Left lung (tissue), 4 donors: ENCODE measurements at regions not wholly inside any gene's neighbourhood (a gene's known extent, or its start where the extent isn't known, plus 50 kb on each side); places are given as distances from the start of the nearest gene placed in this dataset.

Experiments used
- ATAC-seq: fragments of 200-7000 bp; cut with Tn5 transposase; one replicate; pipeline ENCODE4 v1.9.1; 2020; ENCODE audit warnings: moderate library complexity
- DNase-seq, 4 donors: peaks; one replicate each; pipeline ENCODE4 v3.0.0-alpha.2; 2013 to 2020
- H3K27ac ChIP-seq, 2 donors: fragments of 200-600 bp; sonication (generic) in 1 of 2; one replicate each; pipeline versions ENCODE4 v1.5.0 to v1.8.0; 2020 to 2021
- H3K27me3 ChIP-seq, 2 donors: fragments of 200-600 bp; sonication (generic) in 1 of 2; one replicate each; pipeline versions ENCODE4 v1.5.0 to v1.8.0; 2020 to 2021
- H3K36me3 ChIP-seq, 2 donors: fragments of 200-600 bp; sonication (generic) in 1 of 2; one replicate each; pipeline versions ENCODE4 v1.5.0 to v1.8.0; 2020 to 2021
- H3K4me1 ChIP-seq, 2 donors: fragments of 200-600 bp; one replicate each; pipeline ENCODE4 v1.8.0; 2021
- H3K4me3 ChIP-seq, 2 donors: fragments of 200-600 bp; sonication (generic) in 1 of 2; one replicate each; pipeline versions ENCODE4 v1.5.0 to v1.8.0; 2020 to 2021; ENCODE audit warnings: mild to moderate bottlenecking in 1 of 2
- H3K9me3 ChIP-seq, 2 donors: fragments of 200-600 bp; sonication (generic) in 1 of 2; one replicate each; pipeline versions ENCODE4 v1.5.0 to v1.8.0; 2020 to 2021
- CTCF ChIP-seq, 2 donors: fragments of 200-600 bp; sonication (generic) in 1 of 2; IDR thresholded peaks; one replicate each; pipeline versions ENCODE4 v1.5.0 to v1.8.0; 2021; ENCODE audit warnings: antibody characterized with exemption in 2 of 2
- intact Hi-C, 2 donors: fragments of 100-400 bp; cut with DNase I; formaldehyde crosslinking; loops; one replicate each; pipeline versions ENCODE4 v1.11.2 to v1.14.2; 2022
- donor health status: DM: no; HTN: yes; CAD: no.
- donor health status: DM: no; HTN: no; CAD: no.

GRCh38 chr5:13472842-13473241 is 471.6 kb downstream of the DNAH5 start:
- no peak for TF ChIP-seq CTCF (IDR thresholded peaks at IDR 0.05)
- intact Hi-C loops: no loop called here
- H3K27me3 ChIP-seq: no peaks in the 10 kb centered on the region
- no peaks in the 10 kb centered on the region for H3K36me3 ChIP-seq
- DNase-seq (no peak), ATAC-seq (no peak)
- no peak overlapping the region for H3K4me3 ChIP-seq
- H3K4me1 ChIP-seq: no peaks in the 10 kb centered on the region
- H3K27ac ChIP-seq: no peak overlapping the region
- H3K9me3 ChIP-seq: no peaks in the 10 kb centered on the region

- no peak for TF ChIP-seq CTCF (IDR thresholded peaks at IDR 0.05)
- no peak overlapping the region for H3K4me3 ChIP-seq
- H3K4me1 ChIP-seq: no peaks in the 10 kb centered on the region
- peaks cover 0 to 5% of the 10 kb centered on the region in 2 donors for H3K9me3 ChIP-seq
- ATAC-seq (no peak), DNase-seq (no peak)
- intact Hi-C loops: no loop called here
- H3K36me3 ChIP-seq: no peaks in the 10 kb centered on the region
- no peaks in the 10 kb centered on the region for H3K27me3 ChIP-seq
- H3K27ac ChIP-seq: no peak overlapping the region
Observed at GRCh38 chr5:13470975-13471374, 473.5 kb downstream of the DNAH5 start.

GRCh38 chr5:13470263-13470662 is 474.2 kb downstream of the DNAH5 start:
- Histone ChIP-seq H3K36me3 (no peaks in the 10 kb centered on the region), H3K4me1 (no peaks in the 10 kb centered on the region), H3K27me3 (no peaks in the 10 kb centered on the region), H3K27ac (no peak overlapping the region), H3K4me3 (no peak overlapping the region), H3K9me3 (peaks cover 0 to 5% of the 10 kb centered on the region in 2 donors)
- ATAC-seq (no peak), DNase-seq (no peak)
- intact Hi-C loops: no loop called here
- TF ChIP-seq CTCF (IDR thresholded peaks at IDR 0.05): no peak

GRCh38 chr5:13464532-13465193 is 479.8 kb downstream of the DNAH5 start:
- intact Hi-C loops: no loop called here
- Histone ChIP-seq H3K4me1 (no peaks in the 10 kb centered on the region), H3K27me3 (no peaks in the 10 kb centered on the region), H3K4me3 (no peak overlapping the region), H3K9me3 (peaks cover 0 to 5% of the 10 kb centered on the region in 2 donors), H3K27ac (no peak overlapping the region), H3K36me3 (no peaks in the 10 kb centered on the region)
- DNase-seq (no peak), ATAC-seq (no peak)
- TF ChIP-seq CTCF (IDR thresholded peaks at IDR 0.05): no peak

- H3K4me1 ChIP-seq: no peaks in the 10 kb centered on the region
- H3K9me3 ChIP-seq: no peaks in the 10 kb centered on the region
- H3K27ac ChIP-seq: no peak overlapping the region
- H3K4me3 ChIP-seq: no peak overlapping the region
- no peaks in the 10 kb centered on the region for H3K27me3 ChIP-seq
- intact Hi-C loops: no loop called here
- ATAC-seq (no peak), DNase-seq (no peak)
- H3K36me3 ChIP-seq: no peaks in the 10 kb centered on the region
- no peak for TF ChIP-seq CTCF (IDR thresholded peaks at IDR 0.05)
Observed at GRCh38 chr5:13460587-13460986, 483.9 kb downstream of the DNAH5 start.
